Loucy (cell line): ENCODE measurements at regions not wholly inside any gene's neighbourhood (a gene's known extent, or its start where the extent isn't known, plus 50 kb on each side); places are given as distances from the start of the nearest gene placed in this dataset.

Experiments used
- CTCF ChIP-seq: fragments of 200-600 bp; sonication (generic); conservative IDR thresholded peaks from 2 replicates; pipeline ENCODE4 v1.5.1; 2014; ENCODE audit warnings: mild to moderate bottlenecking, antibody characterized with exemption, low read length
- EZH2phosphoT487 ChIP-seq: fragments of 200-600 bp; IDR thresholded peaks from 2 replicates; pipeline ENCODE4 v1.6.1; 2018; ENCODE audit warnings: antibody characterized with exemption, mild to moderate bottlenecking, moderate library complexity, borderline replicate concordance

DNA sequence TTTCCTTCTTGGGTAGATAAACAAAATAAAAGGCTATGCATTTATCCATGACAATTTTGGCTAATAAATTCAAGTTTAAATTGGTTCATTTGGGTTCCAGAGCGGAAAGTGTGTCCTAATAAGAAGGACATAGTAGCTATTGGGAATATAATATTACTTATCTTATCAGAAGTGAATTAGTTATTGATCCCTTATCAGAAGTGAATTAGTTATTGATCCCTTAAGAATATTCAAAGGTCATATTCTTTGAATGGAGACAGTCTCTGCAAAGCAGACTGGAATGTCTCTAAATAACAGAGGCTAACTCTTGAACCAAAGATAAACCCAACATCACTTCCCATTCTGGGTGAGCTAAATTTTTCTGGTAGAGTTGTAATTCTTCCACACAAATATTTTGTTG is 290.7 kb upstream of the BCHE start:
- TF ChIP-seq CTCF (no peak), EZH2phosphoT487 (no peak)
